H9 (cell line): ENCODE measurements at regions not wholly inside any gene's neighbourhood (a gene's known extent, or its start where the extent isn't known, plus 50 kb on each side); places are given as distances from the start of the nearest gene placed in this dataset.

Source experiments
- DNase-seq: peaks from one replicate; pipeline ENCODE4 v3.0.0-alpha.2; 2017
- H2AFZ ChIP-seq: one replicate; pipeline ENCODE4 v1.6.1; 2013; ENCODE audit warnings: mild to moderate bottlenecking, low read length, control low read depth, moderate library complexity
- H2AK5ac ChIP-seq: 2 replicates; pipeline ENCODE4 v1.6.1; 2013; ENCODE audit warnings: low read length, control low read depth, mixed read lengths; ENCODE audit not compliant: insufficient read length
- H2BK120ac ChIP-seq: one replicate; pipeline ENCODE4 v1.6.1; 2013; ENCODE audit warnings: low read depth, mild to moderate bottlenecking, low read length, control low read depth, inconsistent platforms; ENCODE audit not compliant: poor library complexity, severe bottlenecking
- H2BK12ac ChIP-seq: 2 replicates; pipeline ENCODE4 v1.6.1; 2013; ENCODE audit warnings: low read length, control low read depth, mixed read lengths, low read depth; ENCODE audit not compliant: insufficient read length
- H2BK15ac ChIP-seq: 2 replicates; pipeline ENCODE4 v1.6.1; 2013; ENCODE audit warnings: low read depth, low read length, control low read depth
- H2BK20ac ChIP-seq: one replicate; pipeline ENCODE4 v1.6.1; 2013; ENCODE audit warnings: low read depth, mild to moderate bottlenecking, low read length, control low read depth, inconsistent platforms; ENCODE audit not compliant: poor library complexity, severe bottlenecking
- H2BK5ac ChIP-seq: 2 replicates; pipeline ENCODE4 v1.6.1; 2013; ENCODE audit warnings: low read length, control low read depth, mixed read lengths; ENCODE audit not compliant: insufficient read length
- H3K14ac ChIP-seq: 2 replicates; pipeline ENCODE4 v1.6.1; 2013; ENCODE audit warnings: low read length, control low read depth; ENCODE audit not compliant: insufficient read depth
- H3K18ac ChIP-seq: 2 replicates; pipeline ENCODE4 v1.6.1; 2013; ENCODE audit warnings: low read depth, mild to moderate bottlenecking, mixed read lengths, low read length, control low read depth; ENCODE audit not compliant: insufficient read length
- H3K23ac ChIP-seq: 2 replicates; pipeline ENCODE4 v1.6.1; 2013; ENCODE audit warnings: low read length, control low read depth, mixed read lengths, low read depth; ENCODE audit not compliant: insufficient read length
- H3K23me2 ChIP-seq: 2 replicates; pipeline ENCODE4 v1.6.1; 2013; ENCODE audit warnings: low read depth, mild to moderate bottlenecking, mixed read lengths, low read length, control low read depth; ENCODE audit not compliant: insufficient read length, poor library complexity, severe bottlenecking
- H3K27ac ChIP-seq: 2 replicates; pipeline ENCODE4 v1.5.1; 2013; ENCODE audit warnings: low read length, control low read depth, mixed read lengths, low read depth; ENCODE audit not compliant: insufficient read length
- H3K27me3 ChIP-seq: 2 replicates; pipeline ENCODE4 v1.6.1; 2013; ENCODE audit warnings: low read length, control low read depth, inconsistent platforms; ENCODE audit not compliant: insufficient read depth
- H3K4ac ChIP-seq: 2 replicates; pipeline ENCODE4 v1.6.1; 2013; ENCODE audit warnings: low read depth, mild to moderate bottlenecking, control low read depth, inconsistent platforms, low read length, moderate library complexity
- H3K4me1 ChIP-seq: 2 replicates; pipeline ENCODE4 v1.6.1; 2013; ENCODE audit warnings: low read length, control low read depth, inconsistent platforms; ENCODE audit not compliant: insufficient read depth
- H3K4me2 ChIP-seq: 2 replicates; pipeline ENCODE4 v1.6.1; 2013; ENCODE audit warnings: low read length, control low read depth, mixed read lengths; ENCODE audit not compliant: insufficient read length, insufficient read depth
- H3K56ac ChIP-seq: 2 replicates; pipeline ENCODE4 v1.6.1; 2013; ENCODE audit warnings: low read depth, mild to moderate bottlenecking, mixed read lengths, low read length, control low read depth; ENCODE audit not compliant: insufficient read length
- H3K79me1 ChIP-seq: 2 replicates; pipeline ENCODE4 v1.6.1; 2013; ENCODE audit warnings: low read depth, mild to moderate bottlenecking, moderate library complexity, low read length, control low read depth, inconsistent platforms; ENCODE audit not compliant: insufficient read depth, poor library complexity, severe bottlenecking
- H3K79me2 ChIP-seq: 2 replicates; pipeline ENCODE4 v1.6.1; 2013; ENCODE audit warnings: low read length, control low read depth, inconsistent platforms; ENCODE audit not compliant: insufficient read depth
- H3K9ac ChIP-seq: 2 replicates; pipeline ENCODE4 v1.6.1; 2013; ENCODE audit warnings: low read length, control low read depth, mixed read lengths; ENCODE audit not compliant: insufficient read length; ENCODE audit errors: extremely low read depth
- H3K9me3 ChIP-seq: one replicate; pipeline ENCODE4 v1.6.1; 2013; ENCODE audit warnings: low read depth, low read length, inconsistent platforms; ENCODE audit not compliant: control insufficient read depth
- H3T11ph ChIP-seq: one replicate; pipeline ENCODE4 v1.6.1; 2013; ENCODE audit warnings: mild to moderate bottlenecking, low read length, control low read depth, inconsistent platforms
- H4K20me1 ChIP-seq: one replicate; pipeline ENCODE4 v1.6.1; 2013; ENCODE audit not compliant: control insufficient read depth, insufficient read length, insufficient read depth
- H4K5ac ChIP-seq: 2 replicates; pipeline ENCODE4 v1.6.1; 2013; ENCODE audit warnings: low read depth, mild to moderate bottlenecking, mixed read lengths, low read length, control low read depth; ENCODE audit not compliant: insufficient read length
- H4K8ac ChIP-seq: replicated peaks from 2 replicates; pipeline ENCODE4 v1.6.1; 2013; ENCODE audit warnings: low read length, control low read depth, mixed read lengths, low read depth; ENCODE audit not compliant: insufficient read length
- H4K91ac ChIP-seq: 2 replicates; pipeline ENCODE4 v1.6.1; 2013; ENCODE audit warnings: low read depth, mild to moderate bottlenecking, moderate library complexity, mixed read lengths, low read length, control low read depth; ENCODE audit not compliant: insufficient read length
- H3K27ac Mint-ChIP-seq, 3 experiments: 2 replicates in 2 of 3; 3 replicates in 1 of 3; pipeline ENCODE4 v1.8.0; 2020 to 2021; ENCODE audit warnings: mixed read lengths in 3 of 3, mild to moderate bottlenecking in 1 of 3, moderate library complexity in 1 of 3
- H3K27me3 Mint-ChIP-seq: 2 replicates; pipeline ENCODE4 v1.8.0; 2021; ENCODE audit warnings: low read depth, mild to moderate bottlenecking, moderate library complexity, mixed read lengths
- H3K36me3 Mint-ChIP-seq, 3 experiments: 2 replicates in 2 of 3; 3 replicates in 1 of 3; pipeline ENCODE4 v1.8.0; 2020 to 2021; ENCODE audit warnings: low read depth in 3 of 3, mixed read lengths in 3 of 3; ENCODE audit not compliant: insufficient read depth in 1 of 3
- H3K4me1 Mint-ChIP-seq, 2 experiments: 2 replicates each; pipeline ENCODE4 v1.8.0; 2020; ENCODE audit warnings: mixed read lengths in 2 of 2
- H3K4me3 Mint-ChIP-seq, 2 experiments: 2 replicates in 1 of 2; 3 replicates in 1 of 2; pipeline ENCODE4 v1.8.0; 2020 to 2021; ENCODE audit warnings: mild to moderate bottlenecking in 2 of 2, mixed read lengths in 2 of 2, moderate library complexity in 1 of 2
- H3K9me3 Mint-ChIP-seq, 2 experiments: 2 replicates in 1 of 2; 3 replicates in 1 of 2; pipeline ENCODE4 v1.8.0; 2020; ENCODE audit warnings: mild to moderate bottlenecking in 2 of 2, mixed read lengths in 2 of 2, moderate library complexity in 1 of 2
- WGBS: extraction: QIAGEN DNeasy Blood & Tissue Kit; methylation state at CpG from one replicate; pipeline ENCODE4 v1.1.7; 2013; ENCODE audit warnings: missing lambda C conversion rate, low lambda C conversion rate, mixed read lengths; ENCODE audit not compliant: insufficient read length; ENCODE audit errors: extremely low coverage; 5-methylcytosine and 5-hydroxymethylcytosine counted together
- TF ChIP-seq, protein P1 (sequence below): fragments of 200-600 bp; sonication (generic); conservative IDR thresholded peaks from 3 replicates; pipeline ENCODE4 v1.8.0; 2021; ENCODE audit warnings: antibody characterized with exemption, mild to moderate bottlenecking

DNA sequence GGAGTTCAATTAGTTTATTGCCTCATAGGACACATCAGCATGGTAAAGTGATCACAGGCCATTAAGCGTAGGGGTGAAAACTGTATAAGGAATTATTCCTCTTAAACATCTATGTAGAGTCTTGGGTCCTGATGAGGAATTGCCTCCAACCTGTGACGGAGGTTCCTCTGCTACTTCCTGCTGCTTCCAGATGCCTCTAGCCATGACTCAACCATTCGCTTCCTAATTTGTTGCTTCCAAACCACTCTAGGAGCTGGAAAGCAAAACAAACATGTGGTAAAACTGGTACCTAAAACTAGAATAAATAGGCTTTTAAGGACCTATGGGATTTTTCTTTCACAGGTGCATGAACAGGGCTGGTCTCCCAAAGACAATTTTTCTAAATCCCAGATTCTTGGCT, 253.8 kb downstream of the KLF12 start:
- Histone ChIP-seq H4K8ac (no peak overlapping the region), H3K27ac (no peak overlapping the region), H3K27me3 (no peaks in the 10 kb centered on the region), H3K4ac (no peak overlapping the region), H3K14ac (no peak overlapping the region), H3K79me2 (no peaks in the 10 kb centered on the region), H2BK120ac (no peak overlapping the region), H3K18ac (no peak overlapping the region), H4K20me1 (no peaks in the 10 kb centered on the region), H2BK20ac (no peak overlapping the region), H2BK12ac (no peak overlapping the region), H4K91ac (no peak overlapping the region), H3K79me1 (no peaks in the 10 kb centered on the region), H2AK5ac (no peak overlapping the region), H3K9me3 (no peaks in the 10 kb centered on the region), H3K23me2 (no peaks in the 10 kb centered on the region), H3K4me1 (no peaks in the 10 kb centered on the region), H3T11ph (no peak overlapping the region), H3K9ac (no peak overlapping the region), H3K4me2 (no peak overlapping the region), H4K5ac (no peak overlapping the region), H2AFZ (no peak overlapping the region), H2BK15ac (no peak overlapping the region), H2BK5ac (no peak overlapping the region), H3K23ac (no peak overlapping the region), H3K56ac (no peak overlapping the region)
- Mint-ChIP-seq H3K9me3 (peaks cover 0 to 3% of the 10 kb centered on the region in 2 experiments; a peak in 3 of 5 replicates), H3K4me1 (peaks cover 9 to 15% of the 10 kb centered on the region in 2 experiments), H3K27me3 (no peaks in the 10 kb centered on the region), H3K4me3 (no peak overlapping the region), H3K36me3 (peaks cover 0 to 4% (median 3%) of the 10 kb centered on the region in 3 experiments; a peak in 3 of 7 replicates), H3K27ac (no peak overlapping the region)
- TF ChIP-seq, protein P1, sequence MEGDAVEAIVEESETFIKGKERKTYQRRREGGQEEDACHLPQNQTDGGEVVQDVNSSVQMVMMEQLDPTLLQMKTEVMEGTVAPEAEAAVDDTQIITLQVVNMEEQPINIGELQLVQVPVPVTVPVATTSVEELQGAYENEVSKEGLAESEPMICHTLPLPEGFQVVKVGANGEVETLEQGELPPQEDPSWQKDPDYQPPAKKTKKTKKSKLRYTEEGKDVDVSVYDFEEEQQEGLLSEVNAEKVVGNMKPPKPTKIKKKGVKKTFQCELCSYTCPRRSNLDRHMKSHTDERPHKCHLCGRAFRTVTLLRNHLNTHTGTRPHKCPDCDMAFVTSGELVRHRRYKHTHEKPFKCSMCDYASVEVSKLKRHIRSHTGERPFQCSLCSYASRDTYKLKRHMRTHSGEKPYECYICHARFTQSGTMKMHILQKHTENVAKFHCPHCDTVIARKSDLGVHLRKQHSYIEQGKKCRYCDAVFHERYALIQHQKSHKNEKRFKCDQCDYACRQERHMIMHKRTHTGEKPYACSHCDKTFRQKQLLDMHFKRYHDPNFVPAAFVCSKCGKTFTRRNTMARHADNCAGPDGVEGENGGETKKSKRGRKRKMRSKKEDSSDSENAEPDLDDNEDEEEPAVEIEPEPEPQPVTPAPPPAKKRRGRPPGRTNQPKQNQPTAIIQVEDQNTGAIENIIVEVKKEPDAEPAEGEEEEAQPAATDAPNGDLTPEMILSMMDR = no peak
- DNase-seq = no peak
- no CpG with 5 or more reads among the region's 3 CpGs for WGBS
